ENCODE measurements at regions not wholly inside any gene's neighbourhood (a gene's known extent, or its start where the extent isn't known, plus 50 kb on each side); places are given as distances from the start of the nearest gene placed in this dataset.

DNA sequence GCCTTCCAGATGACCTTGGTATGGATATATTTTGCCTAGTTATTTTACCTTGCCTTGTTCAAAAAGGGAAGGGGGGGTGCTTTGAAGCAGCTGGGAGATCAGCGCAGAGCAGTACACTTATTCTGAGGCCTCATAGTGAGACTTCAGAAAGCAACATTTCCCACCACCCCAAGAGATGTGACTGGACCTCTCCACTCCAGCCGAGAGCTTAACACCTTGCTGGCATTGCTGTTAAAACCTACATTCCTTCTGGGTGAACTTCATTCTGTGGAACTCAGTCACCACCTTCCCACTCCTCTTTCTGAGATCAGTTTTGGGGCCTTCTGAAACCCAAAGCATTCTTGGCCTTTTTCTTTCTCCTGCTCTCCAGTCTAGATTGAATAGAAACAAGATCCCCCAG, 148.7 kb downstream of the BARHL2 start:
- TF ChIP-seq, protein P1, sequence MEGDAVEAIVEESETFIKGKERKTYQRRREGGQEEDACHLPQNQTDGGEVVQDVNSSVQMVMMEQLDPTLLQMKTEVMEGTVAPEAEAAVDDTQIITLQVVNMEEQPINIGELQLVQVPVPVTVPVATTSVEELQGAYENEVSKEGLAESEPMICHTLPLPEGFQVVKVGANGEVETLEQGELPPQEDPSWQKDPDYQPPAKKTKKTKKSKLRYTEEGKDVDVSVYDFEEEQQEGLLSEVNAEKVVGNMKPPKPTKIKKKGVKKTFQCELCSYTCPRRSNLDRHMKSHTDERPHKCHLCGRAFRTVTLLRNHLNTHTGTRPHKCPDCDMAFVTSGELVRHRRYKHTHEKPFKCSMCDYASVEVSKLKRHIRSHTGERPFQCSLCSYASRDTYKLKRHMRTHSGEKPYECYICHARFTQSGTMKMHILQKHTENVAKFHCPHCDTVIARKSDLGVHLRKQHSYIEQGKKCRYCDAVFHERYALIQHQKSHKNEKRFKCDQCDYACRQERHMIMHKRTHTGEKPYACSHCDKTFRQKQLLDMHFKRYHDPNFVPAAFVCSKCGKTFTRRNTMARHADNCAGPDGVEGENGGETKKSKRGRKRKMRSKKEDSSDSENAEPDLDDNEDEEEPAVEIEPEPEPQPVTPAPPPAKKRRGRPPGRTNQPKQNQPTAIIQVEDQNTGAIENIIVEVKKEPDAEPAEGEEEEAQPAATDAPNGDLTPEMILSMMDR (IDR thresholded peaks at IDR 0.05; ENCODE audit: insufficient read depth, low read depth, low read length), result no peak
- no peak for TF ChIP-seq EZH2 (IDR thresholded peaks at IDR 0.05; ENCODE audit: insufficient read depth, low read length)
- no peaks in the 10 kb centered on the region for H3K27me3 ChIP-seq (ENCODE audit: insufficient read depth, low read length)
- no peaks in the 10 kb centered on the region for H3K79me2 ChIP-seq (ENCODE audit: insufficient read depth, low read length)
- H3K4me1 Mint-ChIP-seq (ENCODE audit: low read depth, unreplicated experiment), result peaks cover 6% of the 10 kb centered on the region
- no peaks in the 10 kb centered on the region for H3K36me3 ChIP-seq (ENCODE audit: insufficient read depth, low read length)
- H3K27ac ChIP-seq (ENCODE audit: low read depth, low read length), result no peak overlapping the region
- H3K4me3 ChIP-seq (ENCODE audit: insufficient read depth, low read depth, low read length), result no peak overlapping the region
- H2AFZ ChIP-seq (ENCODE audit: low read depth, low read length), result no peak overlapping the region
- H4K20me1 ChIP-seq (ENCODE audit: insufficient read depth, low read length), result no peaks in the 10 kb centered on the region
- DNase-seq (ENCODE audit: low read depth), result no peak
- no peak overlapping the region for H3K4me2 ChIP-seq (ENCODE audit: low read length)
- no peaks in the 10 kb centered on the region for H3K27me3 Mint-ChIP-seq (ENCODE audit: low read depth, unreplicated experiment)
- no peak overlapping the region for H3K27ac Mint-ChIP-seq (ENCODE audit: unreplicated experiment)
- H3K9me3 ChIP-seq (ENCODE audit: insufficient read depth, low read depth, low read length), result no peaks in the 10 kb centered on the region
- H3K4me3 Mint-ChIP-seq (ENCODE audit: unreplicated experiment), result no peak overlapping the region
- H3K9ac ChIP-seq (ENCODE audit: low read length), result no peak overlapping the region
- H3K9me3 Mint-ChIP-seq (ENCODE audit: unreplicated experiment), result peaks cover 3% of the 10 kb centered on the region
- H3K4me1 ChIP-seq (ENCODE audit: insufficient read depth, low read length), result no peaks in the 10 kb centered on the region
- FAIRE-seq, result no peak
- no peaks in the 10 kb centered on the region for H3K36me3 Mint-ChIP-seq (ENCODE audit: low read depth, unreplicated experiment)

DNA sequence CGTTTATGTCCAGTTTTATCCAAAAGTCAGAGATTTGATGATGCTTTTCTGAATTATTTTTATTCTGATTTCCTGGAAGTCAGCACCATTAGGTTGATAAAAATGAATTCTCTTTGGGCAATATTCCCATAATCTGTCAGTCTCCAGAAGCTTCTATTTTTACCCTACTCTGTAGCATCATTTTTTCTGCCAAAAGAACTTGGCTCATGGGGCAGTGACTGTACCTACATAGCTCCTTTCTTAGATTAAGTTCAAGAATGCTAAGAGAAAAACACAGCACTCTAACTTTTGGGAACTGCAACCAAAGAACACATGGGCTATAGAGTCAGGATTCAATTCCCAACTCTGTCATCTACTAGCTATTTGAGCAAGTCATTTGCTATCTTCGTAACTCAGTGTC, 152.9 kb downstream of the BARHL2 start:
- H3K27me3 Mint-ChIP-seq (ENCODE audit: low read depth, unreplicated experiment), result peaks cover 3% of the 10 kb centered on the region

DNA sequence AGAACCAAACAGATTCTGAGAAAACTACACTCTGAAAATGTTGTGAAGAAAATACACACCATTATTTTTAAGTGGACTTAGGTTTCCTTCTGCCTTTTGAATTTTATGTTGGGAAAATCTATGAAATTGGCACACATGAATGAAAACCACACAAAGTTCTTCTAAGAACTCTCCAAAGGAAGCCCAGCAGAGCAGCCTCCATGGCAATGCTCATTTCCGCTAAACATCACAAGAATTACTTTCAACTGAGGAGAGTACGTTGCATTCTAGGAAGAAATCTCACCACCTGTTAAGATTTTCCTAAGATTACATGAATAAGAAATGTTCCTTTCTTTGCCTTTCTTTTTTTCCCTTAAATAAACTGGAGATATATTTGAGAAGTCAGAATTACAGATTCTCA, 154.2 kb downstream of the BARHL2 start:
- H3K27ac Mint-ChIP-seq (ENCODE audit: unreplicated experiment), result no peak overlapping the region
- Histone ChIP-seq H3K9me3 (ENCODE audit: insufficient read depth, low read depth, low read length) (no peaks in the 10 kb centered on the region), H3K27ac (ENCODE audit: low read depth, low read length) (no peak overlapping the region), H2AFZ (ENCODE audit: low read depth, low read length) (no peak overlapping the region), H3K79me2 (ENCODE audit: insufficient read depth, low read length) (no peaks in the 10 kb centered on the region), H3K4me3 (ENCODE audit: insufficient read depth, low read depth, low read length) (no peak overlapping the region), H3K27me3 (ENCODE audit: insufficient read depth, low read length) (no peaks in the 10 kb centered on the region), H4K20me1 (ENCODE audit: insufficient read depth, low read length) (no peaks in the 10 kb centered on the region), H3K36me3 (ENCODE audit: insufficient read depth, low read length) (no peaks in the 10 kb centered on the region), H3K4me2 (ENCODE audit: low read length) (no peak overlapping the region), H3K9ac (ENCODE audit: low read length) (no peak overlapping the region), H3K4me1 (ENCODE audit: insufficient read depth, low read length) (no peaks in the 10 kb centered on the region)
- H3K4me1 Mint-ChIP-seq (ENCODE audit: low read depth, unreplicated experiment), result peaks cover 4% of the 10 kb centered on the region
- TF ChIP-seq EZH2 (IDR thresholded peaks at IDR 0.05; ENCODE audit: insufficient read depth, low read length), result no peak
- TF ChIP-seq, protein P1 (IDR thresholded peaks at IDR 0.05; ENCODE audit: insufficient read depth, low read depth, low read length), result no peak
- no peaks in the 10 kb centered on the region for H3K36me3 Mint-ChIP-seq (ENCODE audit: low read depth, unreplicated experiment)
- no peak for FAIRE-seq
- peaks cover 3% of the 10 kb centered on the region for H3K27me3 Mint-ChIP-seq (ENCODE audit: low read depth, unreplicated experiment)
- no peaks in the 10 kb centered on the region for H3K9me3 Mint-ChIP-seq (ENCODE audit: unreplicated experiment)
- no peak overlapping the region for H3K4me3 Mint-ChIP-seq (ENCODE audit: unreplicated experiment)
- no peak for DNase-seq (ENCODE audit: low read depth)

More for the DNA sequence above, 152.9 kb downstream of the BARHL2 start:
- no peaks in the 10 kb centered on the region for H3K9me3 Mint-ChIP-seq (ENCODE audit: unreplicated experiment)
- no peak overlapping the region for H3K9ac ChIP-seq (ENCODE audit: low read length)
- peaks cover 6% of the 10 kb centered on the region for H3K4me1 Mint-ChIP-seq (ENCODE audit: low read depth, unreplicated experiment)
- no peak for DNase-seq (ENCODE audit: low read depth)
- no peak overlapping the region for H3K27ac Mint-ChIP-seq (ENCODE audit: unreplicated experiment)
- no peak overlapping the region for H2AFZ ChIP-seq (ENCODE audit: low read depth, low read length)
- no peaks in the 10 kb centered on the region for H3K9me3 ChIP-seq (ENCODE audit: insufficient read depth, low read depth, low read length)
- H3K27ac ChIP-seq (ENCODE audit: low read depth, low read length), result no peak overlapping the region
- TF ChIP-seq EZH2 (IDR thresholded peaks at IDR 0.05; ENCODE audit: insufficient read depth, low read length), result no peak
- TF ChIP-seq, protein P1 (IDR thresholded peaks at IDR 0.05; ENCODE audit: insufficient read depth, low read depth, low read length), result no peak
- no peak overlapping the region for H3K4me3 ChIP-seq (ENCODE audit: insufficient read depth, low read depth, low read length)
- no peak for FAIRE-seq
- H3K36me3 Mint-ChIP-seq (ENCODE audit: low read depth, unreplicated experiment), result no peaks in the 10 kb centered on the region
- H3K4me2 ChIP-seq (ENCODE audit: low read length), result no peak overlapping the region
- no peaks in the 10 kb centered on the region for H3K36me3 ChIP-seq (ENCODE audit: insufficient read depth, low read length)
- H3K27me3 ChIP-seq (ENCODE audit: insufficient read depth, low read length), result no peaks in the 10 kb centered on the region
- H3K4me1 ChIP-seq (ENCODE audit: insufficient read depth, low read length), result no peaks in the 10 kb centered on the region
- H4K20me1 ChIP-seq (ENCODE audit: insufficient read depth, low read length), result no peaks in the 10 kb centered on the region
- no peak overlapping the region for H3K4me3 Mint-ChIP-seq (ENCODE audit: unreplicated experiment)
- H3K79me2 ChIP-seq (ENCODE audit: insufficient read depth, low read length), result no peaks in the 10 kb centered on the region
